Activated CD4-positive, alpha-beta memory T cell treated with anti-CD3 and anti-CD28 coated beads for 36 hours (primary cell): ENCODE measurements at regions not wholly inside any gene's neighbourhood (a gene's known extent, or its start where the extent isn't known, plus 50 kb on each side); places are given as distances from the start of the nearest gene placed in this dataset.

Source experiments
- CTCF ChIA-PET: fragments of 350-600 bp; sonication (Branson Sonifier 250); formaldehyde crosslinking; loops from one replicate; lab custom pipeline; 2021; ENCODE audit warnings: antibody characterized with exemption, inconsistent platforms; lab: Charles Lee
- POLR2A ChIA-PET: fragments of 350-600 bp; sonication (Branson Sonifier 250); formaldehyde crosslinking; loops from one replicate; lab custom pipeline; 2021; ENCODE audit warnings: antibody characterized with exemption; lab: Charles Lee
- DNase-seq: peaks from one replicate; pipeline ENCODE4 v3.0.0-alpha.2; 2020
- H3K27ac Mint-ChIP-seq: one replicate; pipeline ENCODE4 v1.8.0; 2021; ENCODE audit warnings: mixed read lengths
- H3K27me3 Mint-ChIP-seq: one replicate; pipeline ENCODE4 v1.8.0; 2021; ENCODE audit warnings: mixed read lengths
- H3K36me3 Mint-ChIP-seq: one replicate; pipeline ENCODE4 v1.8.0; 2021; ENCODE audit warnings: mixed read lengths
- H3K4me1 Mint-ChIP-seq: one replicate; pipeline ENCODE4 v1.8.0; 2021; ENCODE audit warnings: low read depth, mixed read lengths
- H3K4me3 Mint-ChIP-seq: one replicate; pipeline ENCODE4 v1.8.0; 2021; ENCODE audit warnings: mild to moderate bottlenecking, mixed read lengths
- H3K9me3 Mint-ChIP-seq: one replicate; pipeline ENCODE4 v1.8.0; 2021; ENCODE audit warnings: mixed read lengths
- intact Hi-C: fragments of 100-400 bp; cut with micrococcal nuclease; formaldehyde crosslinking; loops from one replicate; pipeline ENCODE4 v1.15.1; 2023

DNA sequence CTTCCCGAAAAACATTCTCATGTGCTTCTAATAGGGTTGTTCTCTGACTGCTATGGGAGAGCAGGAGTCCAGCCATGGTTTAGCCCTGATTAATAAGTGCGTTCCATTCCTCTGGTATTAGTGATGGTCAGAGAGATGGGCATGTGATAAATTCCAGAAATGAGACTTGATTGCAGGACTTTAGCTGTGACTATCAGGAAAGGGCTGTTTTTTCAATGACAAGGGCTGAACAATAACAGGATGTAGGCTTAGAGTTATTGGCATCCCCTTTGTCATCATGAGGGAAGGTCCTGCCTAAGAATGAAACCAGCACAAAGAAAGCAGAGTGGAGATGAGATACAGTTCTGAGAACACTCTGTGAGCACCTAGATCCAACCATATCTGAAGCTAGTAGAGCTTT lies 494.6 kb downstream of the MIAT start:
- Mint-ChIP-seq H3K27ac (no peak overlapping the region), H3K4me3 (no peak overlapping the region), H3K4me1 (no peaks in the 10 kb centered on the region), H3K36me3 (no peaks in the 10 kb centered on the region), H3K9me3 (no peaks in the 10 kb centered on the region), H3K27me3 (peaks cover 15% of the 10 kb centered on the region)
- POLR2A ChIA-PET: interaction anchor here (0.5 kb wide), 1 partner anchor 743 kb away, joined by 4 read pairs; no protein-coding TSS in a partner anchor
- CTCF ChIA-PET: interaction anchor here (0.7 kb wide), 1 partner anchor 840 kb away, joined by 3 read pairs; no protein-coding TSS in a partner anchor
- DNase-seq: no peak
- intact Hi-C loops: no loop called here

DNA sequence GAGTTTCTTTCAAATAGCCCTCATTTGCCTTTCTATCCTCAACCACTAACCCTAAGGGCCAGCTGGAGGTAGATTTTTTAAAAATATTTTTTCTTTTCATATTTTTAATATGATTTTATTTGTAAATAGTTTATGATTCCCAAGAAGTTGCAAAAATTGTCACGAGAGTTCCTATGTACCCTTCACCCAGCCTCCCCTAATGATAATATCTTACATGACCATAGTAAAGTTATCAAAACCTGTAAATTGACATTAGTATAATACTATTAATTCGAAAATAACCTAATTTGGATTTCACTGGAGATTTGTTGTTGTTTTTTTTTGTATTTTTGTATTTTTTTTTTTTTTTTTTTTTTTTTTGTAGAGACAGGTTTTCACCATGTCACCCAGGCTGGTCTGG lies 495.5 kb downstream of the MIAT start:
- CTCF ChIA-PET: no interaction called here
- Mint-ChIP-seq H3K27me3 (peaks cover 15% of the 10 kb centered on the region), H3K36me3 (no peaks in the 10 kb centered on the region), H3K27ac (no peak overlapping the region), H3K9me3 (no peaks in the 10 kb centered on the region), H3K4me1 (no peaks in the 10 kb centered on the region), H3K4me3 (no peak overlapping the region)
- POLR2A ChIA-PET: no interaction called here
- DNase-seq: no peak
- intact Hi-C loops: no loop called here

DNA sequence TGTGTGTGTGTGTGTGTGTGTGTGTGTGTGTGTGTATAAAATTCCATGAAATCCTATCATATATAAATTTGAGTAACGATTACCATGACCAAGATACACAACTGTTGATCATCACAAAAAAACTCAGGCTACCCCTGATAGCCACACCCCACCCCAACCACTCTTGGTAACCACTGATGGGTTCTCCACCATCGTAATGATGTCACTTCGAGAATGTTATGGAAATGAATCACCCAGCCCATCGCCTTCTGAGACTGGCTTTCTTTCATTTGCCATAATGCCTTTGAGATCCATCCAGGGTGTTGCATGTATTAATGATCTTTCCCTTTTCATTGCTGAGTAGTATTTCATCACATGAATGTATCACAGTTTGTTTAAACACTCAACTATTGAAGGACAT lies 496.0 kb downstream of the MIAT start:
- POLR2A ChIA-PET: no interaction called here
- DNase-seq: no peak
- peaks cover 15% of the 10 kb centered on the region for H3K27me3 Mint-ChIP-seq
- H3K9me3 Mint-ChIP-seq: no peaks in the 10 kb centered on the region
- H3K36me3 Mint-ChIP-seq: no peaks in the 10 kb centered on the region
- CTCF ChIA-PET: no interaction called here
- no peaks in the 10 kb centered on the region for H3K4me1 Mint-ChIP-seq
- intact Hi-C loops: no loop called here
- H3K27ac Mint-ChIP-seq: no peak overlapping the region
- H3K4me3 Mint-ChIP-seq: no peak overlapping the region

- H3K4me1 Mint-ChIP-seq: no peaks in the 10 kb centered on the region
- intact Hi-C loops: no loop called here
- no peak for DNase-seq
- CTCF ChIA-PET: no interaction called here
- H3K27me3 Mint-ChIP-seq: peaks cover 11% of the 10 kb centered on the region
- H3K4me3 Mint-ChIP-seq: no peak overlapping the region
- no peaks in the 10 kb centered on the region for H3K9me3 Mint-ChIP-seq
- no peaks in the 10 kb centered on the region for H3K36me3 Mint-ChIP-seq
- POLR2A ChIA-PET: no interaction called here
- no peak overlapping the region for H3K27ac Mint-ChIP-seq
These were observed 497.3 kb downstream of the MIAT start for GRCh38 chr22:27154717-27155116.

- ChIA-PET CTCF (no interaction called here), POLR2A (no interaction called here)
- H3K27me3 Mint-ChIP-seq: peaks cover 6% of the 10 kb centered on the region
- DNase-seq: no peak
- no peak overlapping the region for H3K27ac Mint-ChIP-seq
- no peaks in the 10 kb centered on the region for H3K9me3 Mint-ChIP-seq
- no peak overlapping the region for H3K4me3 Mint-ChIP-seq
- H3K4me1 Mint-ChIP-seq: no peaks in the 10 kb centered on the region
- intact Hi-C loops: no loop called here
- no peaks in the 10 kb centered on the region for H3K36me3 Mint-ChIP-seq
These were observed 499.6 kb downstream of the MIAT start for GRCh38 chr22:27156821-27157489.

DNA sequence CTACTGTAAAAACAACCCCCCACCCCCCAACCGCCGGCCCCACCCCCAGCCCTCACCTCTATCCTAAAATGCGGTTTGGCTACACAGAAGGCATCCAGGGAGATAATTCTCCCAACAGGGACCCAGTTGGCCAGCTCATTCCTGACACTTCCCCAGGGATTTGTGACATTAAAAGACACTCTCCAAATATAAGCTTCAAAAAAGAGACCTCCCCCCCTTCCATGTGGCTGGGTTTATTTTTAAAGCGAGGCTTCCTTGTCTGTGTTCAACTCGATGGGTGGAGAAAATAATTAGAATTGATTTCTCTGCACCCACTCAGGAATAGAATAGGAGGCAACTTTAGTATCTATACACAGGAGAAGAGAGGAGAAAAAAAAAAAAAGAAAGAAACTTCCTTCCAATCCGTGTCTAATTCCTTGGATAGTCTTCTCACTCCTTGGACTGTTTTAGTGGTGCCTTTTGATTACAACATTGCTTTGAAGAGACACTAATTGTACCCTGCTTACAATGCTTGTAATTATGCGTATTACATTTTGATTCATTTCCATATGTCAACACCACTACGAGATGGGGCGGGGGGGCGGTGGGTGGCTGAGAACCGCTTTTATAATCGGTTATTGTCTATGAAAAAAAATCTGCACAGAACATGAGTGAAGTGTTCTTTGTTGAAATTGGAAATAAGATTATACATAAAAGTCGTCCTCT lies 500.4 kb downstream of the MIAT start:
- H3K9me3 Mint-ChIP-seq: no peaks in the 10 kb centered on the region
- ChIA-PET POLR2A (no interaction called here), CTCF (no interaction called here)
- H3K4me1 Mint-ChIP-seq: no peaks in the 10 kb centered on the region
- DNase-seq: no peak
- intact Hi-C loops: no loop called here
- H3K36me3 Mint-ChIP-seq: no peaks in the 10 kb centered on the region
- peaks cover 9% of the 10 kb centered on the region for H3K27me3 Mint-ChIP-seq
- H3K27ac Mint-ChIP-seq: no peak overlapping the region
- no peak overlapping the region for H3K4me3 Mint-ChIP-seq

DNA sequence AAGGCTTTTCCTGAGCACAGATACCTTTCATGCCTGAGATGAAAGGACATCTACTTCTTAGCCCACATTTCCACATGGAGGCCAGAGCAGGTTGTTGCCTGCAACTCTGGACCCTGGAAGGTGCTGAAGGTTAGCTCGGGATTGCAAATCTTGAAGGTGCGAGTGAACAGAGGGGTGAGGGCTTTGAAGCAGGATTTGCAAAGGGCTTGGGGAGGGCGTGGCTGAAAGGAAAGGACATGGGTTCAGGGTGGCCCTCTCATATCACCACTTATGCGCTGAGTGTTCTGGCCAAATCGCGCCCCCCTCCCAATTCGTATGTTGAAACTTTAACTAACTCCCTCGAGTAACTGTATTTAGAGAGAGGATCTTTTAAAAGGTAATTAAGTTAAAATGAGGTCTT lies 501.6 kb downstream of the MIAT start:
- H3K9me3 Mint-ChIP-seq: no peaks in the 10 kb centered on the region
- peaks cover 7% of the 10 kb centered on the region for H3K27me3 Mint-ChIP-seq
- intact Hi-C loops: no loop called here
- no peak overlapping the region for H3K4me3 Mint-ChIP-seq
- H3K36me3 Mint-ChIP-seq: no peaks in the 10 kb centered on the region
- no peak for DNase-seq
- CTCF ChIA-PET: no interaction called here
- H3K27ac Mint-ChIP-seq: no peak overlapping the region
- no peaks in the 10 kb centered on the region for H3K4me1 Mint-ChIP-seq
- POLR2A ChIA-PET: no interaction called here

GRCh38 chr22:27159716-27160295 lies 502.4 kb downstream of the MIAT start:
- Mint-ChIP-seq H3K36me3 (no peaks in the 10 kb centered on the region), H3K27ac (no peak overlapping the region), H3K27me3 (peaks cover 6% of the 10 kb centered on the region), H3K4me3 (no peak overlapping the region), H3K4me1 (no peaks in the 10 kb centered on the region), H3K9me3 (no peaks in the 10 kb centered on the region)
- ChIA-PET POLR2A (no interaction called here), CTCF (no interaction called here)
- no peak for DNase-seq
- intact Hi-C loops: no loop called here

GRCh38 chr22:27163162-27164137 lies 506.1 kb downstream of the MIAT start:
- ChIA-PET CTCF (no interaction called here), POLR2A (no interaction called here)
- H3K9me3 Mint-ChIP-seq: no peaks in the 10 kb centered on the region
- H3K36me3 Mint-ChIP-seq: no peaks in the 10 kb centered on the region
- peaks cover 3% of the 10 kb centered on the region for H3K27me3 Mint-ChIP-seq
- no peaks in the 10 kb centered on the region for H3K4me1 Mint-ChIP-seq
- no peak overlapping the region for H3K4me3 Mint-ChIP-seq
- intact Hi-C loops: no loop called here
- no peak overlapping the region for H3K27ac Mint-ChIP-seq
- no peak for DNase-seq

GRCh38 chr22:27164781-27165503 lies 507.6 kb downstream of the MIAT start:
- H3K4me3 Mint-ChIP-seq: no peak overlapping the region
- intact Hi-C loops: no loop called here
- peaks cover 3% of the 10 kb centered on the region for H3K27me3 Mint-ChIP-seq
- POLR2A ChIA-PET: no interaction called here
- H3K9me3 Mint-ChIP-seq: no peaks in the 10 kb centered on the region
- no peak overlapping the region for H3K27ac Mint-ChIP-seq
- H3K4me1 Mint-ChIP-seq: no peaks in the 10 kb centered on the region
- no peak for DNase-seq
- H3K36me3 Mint-ChIP-seq: no peaks in the 10 kb centered on the region
- CTCF ChIA-PET: no interaction called here

DNA sequence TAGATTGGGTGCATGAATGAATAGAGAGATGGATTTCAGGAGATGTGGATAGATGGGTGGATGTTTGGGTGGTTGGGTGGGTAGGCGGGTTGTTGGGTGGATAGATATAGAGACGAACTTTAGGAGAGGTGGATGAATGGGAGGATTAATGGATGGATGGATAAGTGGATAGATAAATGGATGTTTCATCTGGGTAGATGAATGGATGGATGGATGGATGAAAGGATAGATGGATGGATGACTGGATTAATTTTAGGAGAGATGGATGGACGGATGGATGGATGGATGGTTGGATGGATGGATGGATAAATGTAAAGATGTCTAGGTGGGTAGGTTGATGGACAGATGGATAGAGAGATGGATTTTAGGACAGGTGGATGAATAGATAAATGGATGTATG lies 511.3 kb downstream of the MIAT start:
- Mint-ChIP-seq H3K27me3 (peaks cover under 1% of the 10 kb centered on the region), H3K4me3 (no peak overlapping the region), H3K9me3 (no peaks in the 10 kb centered on the region), H3K4me1 (no peaks in the 10 kb centered on the region), H3K36me3 (no peaks in the 10 kb centered on the region), H3K27ac (no peak overlapping the region)
- ChIA-PET CTCF (no interaction called here), POLR2A (no interaction called here)
- intact Hi-C loops: no loop called here
- no peak for DNase-seq
